Vagina (tissue), 2 donors: ENCODE measurements at regions not wholly inside any gene's neighbourhood (a gene's known extent, or its start where the extent isn't known, plus 50 kb on each side); places are given as distances from the start of the nearest gene placed in this dataset.

Experiments used
- DNase-seq, 2 donors: peaks; one replicate each; pipeline ENCODE4 v3.0.0-alpha.2; 2017; ENCODE audit errors: extremely low spot score in 2 of 2
- H3K27ac ChIP-seq: fragments of 200-600 bp; sonication (generic); one replicate; pipeline ENCODE4 v1.5.1; 2019
- H3K27me3 ChIP-seq: fragments of 200-600 bp; sonication (generic); one replicate; pipeline ENCODE4 v1.5.1; 2019
- H3K36me3 ChIP-seq, 2 donors: fragments of 200-600 bp; sonication (generic); one replicate each; pipeline ENCODE4 v1.5.1; 2017 to 2019
- H3K4me1 ChIP-seq: fragments of 200-600 bp; sonication (generic); one replicate; pipeline ENCODE4 v1.5.1; 2019
- H3K4me3 ChIP-seq, 2 donors: fragments of 200-600 bp; sonication (generic); 1 replicate in 1 of 2; 2 replicates in 1 of 2; pipeline ENCODE4 v1.5.1; 2016 to 2019
- H3K9me3 ChIP-seq: fragments of 200-600 bp; sonication (generic); one replicate; pipeline ENCODE4 v1.5.1; 2019
- POLR2A ChIP-seq, 2 donors: fragments of 450-650 bp; IDR thresholded peaks; one replicate each; pipeline ENCODE4 v1.6.1; 2017; ENCODE audit warnings: antibody characterized with exemption in 2 of 2, mild to moderate bottlenecking in 2 of 2, moderate library complexity in 2 of 2
- POLR2AphosphoS5 ChIP-seq, 2 donors: sonication (generic); formaldehyde crosslinking; IDR thresholded peaks; one replicate each; pipeline ENCODE4 v1.9.0; 2017; ENCODE audit warnings: antibody characterized with exemption in 2 of 2, mild to moderate bottlenecking in 2 of 2, low read depth in 1 of 2; ENCODE audit not compliant: insufficient read depth in 1 of 2
- intact Hi-C: fragments of 100-400 bp; cut with DNase I; formaldehyde crosslinking; loops from one replicate; pipeline ENCODE4 v1.15.1; 2023
- TF ChIP-seq, protein P1 (sequence below), 3 experiments: fragments of 450-650 bp in 2 of 3; fragments of 200-600 bp in 1 of 3; sonication (generic) in 1 of 3; IDR thresholded peaks; one replicate each; pipeline ENCODE4 v1.5.1; 2017 to 2019; ENCODE audit warnings: antibody characterized with exemption in 3 of 3, mild to moderate bottlenecking in 2 of 3, moderate library complexity in 2 of 3

DNA sequence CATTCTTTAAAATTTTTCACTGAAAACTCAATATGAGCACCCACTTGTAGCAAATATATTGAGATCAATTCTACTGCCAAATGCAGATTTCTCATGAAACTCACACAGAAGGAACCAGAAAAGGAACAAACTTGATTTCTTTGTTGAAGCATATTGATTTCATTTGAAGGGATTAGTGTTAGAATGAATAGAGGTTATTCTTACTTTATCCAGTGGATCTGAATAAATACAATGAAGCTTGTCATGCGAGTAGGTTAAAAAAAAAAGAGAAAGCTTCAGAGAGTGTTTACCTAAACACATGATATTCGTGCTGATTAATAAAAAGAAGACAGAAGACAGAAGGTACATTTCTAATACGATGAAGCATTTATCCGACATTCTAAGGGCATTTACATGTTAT is 226.7 kb upstream of the ZSWIM2 start:
- TF ChIP-seq, protein P1, sequence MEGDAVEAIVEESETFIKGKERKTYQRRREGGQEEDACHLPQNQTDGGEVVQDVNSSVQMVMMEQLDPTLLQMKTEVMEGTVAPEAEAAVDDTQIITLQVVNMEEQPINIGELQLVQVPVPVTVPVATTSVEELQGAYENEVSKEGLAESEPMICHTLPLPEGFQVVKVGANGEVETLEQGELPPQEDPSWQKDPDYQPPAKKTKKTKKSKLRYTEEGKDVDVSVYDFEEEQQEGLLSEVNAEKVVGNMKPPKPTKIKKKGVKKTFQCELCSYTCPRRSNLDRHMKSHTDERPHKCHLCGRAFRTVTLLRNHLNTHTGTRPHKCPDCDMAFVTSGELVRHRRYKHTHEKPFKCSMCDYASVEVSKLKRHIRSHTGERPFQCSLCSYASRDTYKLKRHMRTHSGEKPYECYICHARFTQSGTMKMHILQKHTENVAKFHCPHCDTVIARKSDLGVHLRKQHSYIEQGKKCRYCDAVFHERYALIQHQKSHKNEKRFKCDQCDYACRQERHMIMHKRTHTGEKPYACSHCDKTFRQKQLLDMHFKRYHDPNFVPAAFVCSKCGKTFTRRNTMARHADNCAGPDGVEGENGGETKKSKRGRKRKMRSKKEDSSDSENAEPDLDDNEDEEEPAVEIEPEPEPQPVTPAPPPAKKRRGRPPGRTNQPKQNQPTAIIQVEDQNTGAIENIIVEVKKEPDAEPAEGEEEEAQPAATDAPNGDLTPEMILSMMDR (IDR thresholded peaks at IDR 0.05) = no peak
- TF ChIP-seq POLR2A (IDR thresholded peaks at IDR 0.05) (no peak), POLR2AphosphoS5 (IDR thresholded peaks at IDR 0.05; ENCODE audit: insufficient read depth in 1 of 2, low read depth in 1 of 2) (no peak)
- Histone ChIP-seq H3K27me3 (no peaks in the 10 kb centered on the region), H3K27ac (no peak overlapping the region), H3K9me3 (no peaks in the 10 kb centered on the region), H3K36me3 (no peaks in the 10 kb centered on the region), H3K4me1 (no peaks in the 10 kb centered on the region), H3K4me3 (no peak overlapping the region)
- intact Hi-C loops = no loop called here
- no peak for DNase-seq

DNA sequence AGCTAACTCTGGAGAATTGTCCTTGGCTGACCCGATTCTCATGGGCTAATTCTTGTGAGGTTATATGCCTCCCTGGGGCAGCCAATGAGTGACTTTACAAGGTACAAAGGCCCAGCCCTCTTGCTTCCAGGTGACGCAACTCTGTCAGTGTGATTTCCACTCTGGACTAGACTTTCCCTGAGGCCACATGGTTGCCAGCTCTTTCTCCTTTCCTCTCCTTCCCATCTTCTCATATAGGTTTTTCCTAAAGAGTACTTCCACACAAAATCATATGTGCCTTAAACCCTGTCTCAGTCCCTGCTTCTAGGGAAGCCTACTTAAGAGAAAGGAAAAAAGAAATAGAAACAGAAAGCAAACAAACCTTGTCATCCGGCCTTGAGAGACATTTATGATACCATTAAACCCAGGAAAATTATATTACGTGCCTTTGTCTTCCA is 226.2 kb upstream of the ZSWIM2 start:
- H3K27ac ChIP-seq = no peak overlapping the region
- intact Hi-C loops = no loop called here
- no peaks in the 10 kb centered on the region for H3K36me3 ChIP-seq
- no peak for DNase-seq
- H3K4me3 ChIP-seq = no peak overlapping the region
- TF ChIP-seq POLR2AphosphoS5 (IDR thresholded peaks at IDR 0.05; ENCODE audit: insufficient read depth in 1 of 2, low read depth in 1 of 2) (no peak), POLR2A (IDR thresholded peaks at IDR 0.05) (no peak)
- TF ChIP-seq, protein P1 (IDR thresholded peaks at IDR 0.05) = no peak
- no peaks in the 10 kb centered on the region for H3K4me1 ChIP-seq
- no peaks in the 10 kb centered on the region for H3K9me3 ChIP-seq
- H3K27me3 ChIP-seq = no peaks in the 10 kb centered on the region

DNA sequence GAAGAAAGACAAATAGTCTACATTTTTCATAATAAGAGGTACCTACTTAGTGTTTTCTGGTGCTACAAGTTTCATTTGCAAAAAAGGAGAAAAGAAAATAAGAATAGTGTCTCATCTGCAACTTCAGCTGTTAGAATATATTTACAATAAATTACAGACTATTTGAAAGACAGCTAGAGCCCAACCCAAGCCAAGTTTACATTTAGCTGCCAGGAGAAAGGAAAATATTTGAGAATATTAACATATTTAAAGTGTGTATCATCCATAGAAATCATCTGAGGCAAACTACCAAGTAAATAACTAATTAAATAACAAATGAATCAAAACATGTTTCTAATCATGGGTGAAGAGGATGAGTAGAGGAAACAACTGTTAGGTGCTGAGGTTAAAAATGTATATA is 209.2 kb upstream of the ZSWIM2 start:
- TF ChIP-seq POLR2A (IDR thresholded peaks at IDR 0.05) = no peak
- no peak for TF ChIP-seq POLR2AphosphoS5 (IDR thresholded peaks at IDR 0.05; ENCODE audit: insufficient read depth in 1 of 2, low read depth in 1 of 2)
- TF ChIP-seq, protein P1 (IDR thresholded peaks at IDR 0.05) = no peak
- DNase-seq = no peak
- no peaks in the 10 kb centered on the region for H3K36me3 ChIP-seq
- H3K4me1 ChIP-seq = no peaks in the 10 kb centered on the region
- H3K27me3 ChIP-seq = no peaks in the 10 kb centered on the region
- intact Hi-C loops = no loop called here
- no peaks in the 10 kb centered on the region for H3K9me3 ChIP-seq
- no peak overlapping the region for H3K4me3 ChIP-seq
- no peak overlapping the region for H3K27ac ChIP-seq

DNA sequence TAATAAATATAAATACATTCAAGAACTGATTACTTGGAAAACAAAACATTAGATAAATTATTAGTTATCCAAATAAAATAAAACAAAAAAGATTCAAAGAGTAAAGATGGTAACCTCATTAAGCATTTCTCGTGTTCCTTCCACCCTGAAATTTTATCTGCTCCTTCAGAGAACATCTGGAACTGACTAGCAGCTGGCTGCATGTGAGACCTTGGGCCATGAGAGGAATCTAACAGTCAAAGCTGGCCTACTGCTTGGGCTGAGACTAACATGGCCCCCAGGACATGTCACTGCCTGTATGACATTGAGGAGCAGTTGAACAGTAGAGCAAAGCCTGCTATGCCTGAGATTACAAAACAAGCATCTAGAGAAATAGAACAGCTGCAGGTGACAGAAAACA is 208.5 kb upstream of the ZSWIM2 start:
- H3K4me3 ChIP-seq = no peak overlapping the region

More for the DNA sequence above, 208.5 kb upstream of the ZSWIM2 start:
- DNase-seq = no peak
- TF ChIP-seq POLR2A (IDR thresholded peaks at IDR 0.05) = no peak
- TF ChIP-seq, protein P1 (IDR thresholded peaks at IDR 0.05) = no peak
- no peak for TF ChIP-seq POLR2AphosphoS5 (IDR thresholded peaks at IDR 0.05; ENCODE audit: insufficient read depth in 1 of 2, low read depth in 1 of 2)
- H3K4me1 ChIP-seq = no peaks in the 10 kb centered on the region
- H3K9me3 ChIP-seq = no peaks in the 10 kb centered on the region
- no peaks in the 10 kb centered on the region for H3K27me3 ChIP-seq
- H3K27ac ChIP-seq = no peak overlapping the region
- H3K36me3 ChIP-seq = no peaks in the 10 kb centered on the region
- intact Hi-C loops = no loop called here
